Mammary epithelial cell (primary cell): ENCODE measurements at regions not wholly inside any gene's neighbourhood (a gene's known extent, or its start where the extent isn't known, plus 50 kb on each side); places are given as distances from the start of the nearest gene placed in this dataset.

ENCODE experiments used
- CTCF ChIP-seq, 2 donors: IDR thresholded peaks in 1 of 2; conservative IDR thresholded peaks in 1 of 2; 2 replicates each; pipeline ENCODE4 v1.5.1; 2011 to 2012; ENCODE audit warnings: inconsistent platforms in 2 of 2, low read length in 2 of 2, mild to moderate bottlenecking in 2 of 2, control low read depth in 1 of 2, low read depth in 1 of 2; ENCODE audit not compliant: insufficient read depth in 1 of 2; ENCODE audit errors: extremely low read depth in 1 of 2
- EZH2 ChIP-seq: IDR thresholded peaks from 2 replicates; pipeline ENCODE4 v1.6.1; 2012; ENCODE audit warnings: low read length, inconsistent platforms, borderline replicate concordance

- TF ChIP-seq CTCF (conservative IDR thresholded peaks at IDR 0.05 in 1 of 2, IDR thresholded peaks at IDR 0.05 in 1 of 2; ENCODE audit: extremely low read depth in 1 of 2, insufficient read depth in 1 of 2, low read depth in 1 of 2, low read length in 2 of 2) (no peak), EZH2 (no peak)
These were observed 160.3 kb upstream of the NRP1 start for GRCh38 chr10:33494694-33495265.
